OCI-LY3 (cell line): ENCODE measurements at regions not wholly inside any gene's neighbourhood (a gene's known extent, or its start where the extent isn't known, plus 50 kb on each side); places are given as distances from the start of the nearest gene placed in this dataset.

Experiments used
- H2AFZ ChIP-seq: fragments of 200-600, 300-600 bp; shearing (Covaris generic); 2 replicates; pipeline ENCODE4 v1.6.0; 2014; ENCODE audit warnings: antibody characterized with exemption, low read depth, low read length
- H3K27ac ChIP-seq: fragments of 200-600, 300-600 bp; sonication (generic); 2 replicates; pipeline ENCODE4 v1.5.1; 2014; ENCODE audit warnings: mild to moderate bottlenecking, low read length, moderate library complexity, mixed read lengths
- H3K27me3 ChIP-seq: fragments of 200-600, 300-600 bp; sonication (generic); 2 replicates; pipeline ENCODE4 v1.6.1; 2014; ENCODE audit warnings: low read depth, low read length, mixed read lengths
- H3K36me3 ChIP-seq: fragments of 200-600, 300-600 bp; sonication (generic); replicated peaks from 2 replicates; pipeline ENCODE3; 2014; ENCODE audit warnings: low read depth, low read length, mixed read lengths
- H3K4me1 ChIP-seq: fragments of 300-600, 200-600 bp; sonication (generic); 2 replicates; pipeline ENCODE4 v1.6.1; 2014; ENCODE audit warnings: low read length, mixed read lengths
- H3K4me2 ChIP-seq: fragments of 200-600, 300-600 bp; sonication (generic); 2 replicates; pipeline ENCODE4 v1.6.1; 2014; ENCODE audit warnings: low read length, mixed read lengths
- H3K4me3 ChIP-seq: fragments of 300-600, 200-600 bp; sonication (generic); 2 replicates; pipeline ENCODE4 v1.5.1; 2014; ENCODE audit warnings: antibody characterized with exemption, mild to moderate bottlenecking, low read length, moderate library complexity
- H3K79me2 ChIP-seq: fragments of 300-600, 200-600 bp; shearing (Covaris generic); 2 replicates; pipeline ENCODE4 v1.6.1; 2014; ENCODE audit warnings: mild to moderate bottlenecking, low read length, mixed read lengths
- H3K9ac ChIP-seq: fragments of 300-600, 200-600 bp; shearing (Covaris generic); 2 replicates; pipeline ENCODE4 v1.6.0; 2014; ENCODE audit warnings: mild to moderate bottlenecking, low read length, moderate library complexity
- H3K9me3 ChIP-seq: fragments of 200-600, 300-600 bp; shearing (Covaris generic); 2 replicates; pipeline ENCODE4 v1.6.1; 2014; ENCODE audit warnings: low read length, mixed read lengths; ENCODE audit not compliant: insufficient read depth
- H4K20me1 ChIP-seq: fragments of 200-600, 300-600 bp; sonication (generic); 2 replicates; pipeline ENCODE4 v1.6.1; 2016; ENCODE audit warnings: low read length, mixed read lengths; ENCODE audit not compliant: insufficient read depth
- CTCF ChIP-seq: fragments of 200-600, 300-600 bp; sonication (generic); IDR thresholded peaks from 2 replicates; pipeline ENCODE4 v1.5.1; 2014; ENCODE audit warnings: antibody characterized with exemption, low read length, low read depth
- EZH2phosphoT487 ChIP-seq: fragments of 200-600 bp; shearing (Covaris generic); IDR thresholded peaks from 2 replicates; pipeline ENCODE4 v1.6.1; 2018; ENCODE audit warnings: antibody characterized with exemption, mixed run types, low read depth

- H3K27ac ChIP-seq: no peak overlapping the region
- H3K9ac ChIP-seq: no peak overlapping the region
- 0 out of 2 replicates have a peak, but pooled peaks cover 6% of the 10 kb centered on the region for H3K27me3 ChIP-seq
- H4K20me1 ChIP-seq: no peaks in the 10 kb centered on the region
- no peaks in the 10 kb centered on the region for H3K36me3 ChIP-seq
- H3K4me2 ChIP-seq: no peak overlapping the region
- no peak overlapping the region for H2AFZ ChIP-seq
- H3K4me1 ChIP-seq: no peaks in the 10 kb centered on the region
- no peak for TF ChIP-seq CTCF
- TF ChIP-seq EZH2phosphoT487: no peak
- H3K4me3 ChIP-seq: no peak overlapping the region
- no peaks in the 10 kb centered on the region for H3K9me3 ChIP-seq
- H3K79me2 ChIP-seq: no peaks in the 10 kb centered on the region
Observed at GRCh38 chr19:28966737-28967399, 246.1 kb downstream of the UQCRFS1 start.

GRCh38 chr19:28964500-28964899 lies 248.5 kb downstream of the UQCRFS1 start:
- no peaks in the 10 kb centered on the region for H4K20me1 ChIP-seq
- H3K27me3 ChIP-seq: no peaks in the 10 kb centered on the region
- H2AFZ ChIP-seq: no peak overlapping the region
- H3K9me3 ChIP-seq: no peaks in the 10 kb centered on the region
- H3K79me2 ChIP-seq: no peaks in the 10 kb centered on the region
- no peak overlapping the region for H3K4me3 ChIP-seq
- H3K27ac ChIP-seq: no peak overlapping the region
- H3K9ac ChIP-seq: no peak overlapping the region
- no peaks in the 10 kb centered on the region for H3K36me3 ChIP-seq
- H3K4me2 ChIP-seq: no peak overlapping the region
- no peaks in the 10 kb centered on the region for H3K4me1 ChIP-seq
- TF ChIP-seq EZH2phosphoT487 (no peak), CTCF (no peak)

- no peak overlapping the region for H3K27ac ChIP-seq
- H3K4me2 ChIP-seq: no peak overlapping the region
- no peak for TF ChIP-seq EZH2phosphoT487
- no peak for TF ChIP-seq CTCF
- no peak overlapping the region for H3K9ac ChIP-seq
- H3K4me1 ChIP-seq: no peaks in the 10 kb centered on the region
- no peaks in the 10 kb centered on the region for H3K27me3 ChIP-seq
- H3K4me3 ChIP-seq: no peak overlapping the region
- H4K20me1 ChIP-seq: no peaks in the 10 kb centered on the region
- H3K9me3 ChIP-seq: no peaks in the 10 kb centered on the region
- H3K79me2 ChIP-seq: no peaks in the 10 kb centered on the region
- H2AFZ ChIP-seq: no peak overlapping the region
- H3K36me3 ChIP-seq: no peaks in the 10 kb centered on the region
Observed at GRCh38 chr19:28963486-28964250, 249.3 kb downstream of the UQCRFS1 start.

GRCh38 chr19:28961772-28962500 lies 251.0 kb downstream of the UQCRFS1 start:
- H3K9ac ChIP-seq: no peak overlapping the region
- H3K4me2 ChIP-seq: no peak overlapping the region
- no peaks in the 10 kb centered on the region for H3K4me1 ChIP-seq
- no peaks in the 10 kb centered on the region for H4K20me1 ChIP-seq
- H3K36me3 ChIP-seq: no peaks in the 10 kb centered on the region
- H3K9me3 ChIP-seq: no peaks in the 10 kb centered on the region
- no peak overlapping the region for H2AFZ ChIP-seq
- TF ChIP-seq EZH2phosphoT487: no peak
- no peak for TF ChIP-seq CTCF
- H3K27ac ChIP-seq: no peak overlapping the region
- H3K79me2 ChIP-seq: no peaks in the 10 kb centered on the region
- H3K27me3 ChIP-seq: peaks cover 14% of the 10 kb centered on the region; the same call in 1 of the 2 replicates
- no peak overlapping the region for H3K4me3 ChIP-seq
